Mucosa of descending colon (tissue), 3 donors: ENCODE measurements at regions not wholly inside any gene's neighbourhood (a gene's known extent, or its start where the extent isn't known, plus 50 kb on each side); places are given as distances from the start of the nearest gene placed in this dataset.

Source experiments
- ATAC-seq: fragments of 200-7000 bp; cut with Tn5 transposase; one replicate; pipeline ENCODE4 v1.9.1; 2020; ENCODE audit warnings: mild to moderate bottlenecking, moderate library complexity
- DNase-seq, 3 donors: peaks; one replicate each; pipeline ENCODE4 v3.0.0-alpha.2; 2020
- H3K36me3 ChIP-seq: fragments of 200-600 bp; one replicate; pipeline ENCODE4 v1.8.0; 2021; ENCODE audit warnings: low read depth, mild to moderate bottlenecking
- H3K4me1 ChIP-seq: fragments of 200-600 bp; one replicate; pipeline ENCODE4 v1.8.0; 2021; ENCODE audit warnings: low read depth, mild to moderate bottlenecking
- H3K4me3 ChIP-seq: fragments of 200-600 bp; one replicate; pipeline ENCODE4 v1.8.0; 2021; ENCODE audit warnings: mild to moderate bottlenecking
- H3K9me3 ChIP-seq: fragments of 200-600 bp; one replicate; pipeline ENCODE4 v1.8.0; 2021; ENCODE audit warnings: mild to moderate bottlenecking
- intact Hi-C, 2 donors: fragments of 100-400 bp; cut with DNase I in 1 of 2; cut with micrococcal nuclease in 1 of 2; formaldehyde crosslinking; loops; one replicate each; pipeline versions ENCODE4 v1.11.0 to v1.11.1; 2022; cut with DNase I, micrococcal nuclease
- TF ChIP-seq, protein P1 (sequence below): fragments of 200-600 bp; IDR thresholded peaks from one replicate; pipeline ENCODE4 v1.8.0; 2022; ENCODE audit warnings: antibody characterized with exemption, mild to moderate bottlenecking
- donor health status: DM: no; HTN: no; CAD: no; lungs with moderate emphysema.
- donor health status: DM: no; HTN: no; CAD: no.
- donor health status: DM: no; HTN: yes; CAD: no.

DNA sequence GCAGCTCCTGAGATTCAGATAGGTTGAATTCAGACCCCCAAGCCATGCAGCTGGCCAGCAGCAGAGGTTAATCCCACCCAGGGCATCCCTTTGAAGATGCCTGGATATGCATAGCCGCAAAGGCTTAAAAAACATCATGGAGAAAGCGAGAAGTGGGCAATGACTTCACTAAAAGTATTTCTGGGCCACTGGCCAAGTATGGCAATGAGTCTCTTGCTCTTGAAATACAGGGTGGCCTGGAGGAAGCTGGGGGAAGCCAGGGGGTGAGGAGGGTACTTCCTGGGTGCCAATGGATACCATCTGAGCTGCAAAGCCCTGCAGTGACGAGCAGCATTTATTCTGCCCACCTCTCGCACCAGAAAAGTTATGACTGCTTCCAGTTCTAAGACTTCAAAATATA is 539.3 kb upstream of the TBX3 start:
- Histone ChIP-seq H3K4me3 (no peak overlapping the region), H3K4me1 (no peaks in the 10 kb centered on the region), H3K36me3 (no peaks in the 10 kb centered on the region), H3K9me3 (no peaks in the 10 kb centered on the region)
- intact Hi-C loops, result no loop called here
- DNase-seq (no peak), ATAC-seq (no peak)
- TF ChIP-seq, protein P1, sequence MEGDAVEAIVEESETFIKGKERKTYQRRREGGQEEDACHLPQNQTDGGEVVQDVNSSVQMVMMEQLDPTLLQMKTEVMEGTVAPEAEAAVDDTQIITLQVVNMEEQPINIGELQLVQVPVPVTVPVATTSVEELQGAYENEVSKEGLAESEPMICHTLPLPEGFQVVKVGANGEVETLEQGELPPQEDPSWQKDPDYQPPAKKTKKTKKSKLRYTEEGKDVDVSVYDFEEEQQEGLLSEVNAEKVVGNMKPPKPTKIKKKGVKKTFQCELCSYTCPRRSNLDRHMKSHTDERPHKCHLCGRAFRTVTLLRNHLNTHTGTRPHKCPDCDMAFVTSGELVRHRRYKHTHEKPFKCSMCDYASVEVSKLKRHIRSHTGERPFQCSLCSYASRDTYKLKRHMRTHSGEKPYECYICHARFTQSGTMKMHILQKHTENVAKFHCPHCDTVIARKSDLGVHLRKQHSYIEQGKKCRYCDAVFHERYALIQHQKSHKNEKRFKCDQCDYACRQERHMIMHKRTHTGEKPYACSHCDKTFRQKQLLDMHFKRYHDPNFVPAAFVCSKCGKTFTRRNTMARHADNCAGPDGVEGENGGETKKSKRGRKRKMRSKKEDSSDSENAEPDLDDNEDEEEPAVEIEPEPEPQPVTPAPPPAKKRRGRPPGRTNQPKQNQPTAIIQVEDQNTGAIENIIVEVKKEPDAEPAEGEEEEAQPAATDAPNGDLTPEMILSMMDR, result no peak

DNA sequence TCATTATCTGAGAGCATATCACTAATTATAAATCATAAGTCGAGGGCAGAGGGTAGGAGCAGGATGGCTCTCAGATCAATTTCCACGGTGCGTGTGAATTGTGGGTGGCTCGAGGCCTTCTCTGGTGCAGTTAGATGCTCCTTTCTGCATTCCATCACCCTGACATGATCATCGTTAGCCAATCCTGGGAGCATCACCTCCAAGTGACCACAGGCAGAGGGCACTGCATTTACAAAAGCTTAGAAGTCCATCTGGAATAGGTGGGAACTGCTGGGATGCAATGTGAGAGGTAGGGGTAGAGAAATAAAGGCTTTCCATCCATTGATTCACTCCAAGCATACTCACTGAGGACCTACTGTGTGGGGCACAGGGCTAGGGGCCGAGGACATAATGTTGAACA is 538.2 kb upstream of the TBX3 start:
- intact Hi-C loops, result no loop called here
- TF ChIP-seq, protein P1, result no peak

DNA sequence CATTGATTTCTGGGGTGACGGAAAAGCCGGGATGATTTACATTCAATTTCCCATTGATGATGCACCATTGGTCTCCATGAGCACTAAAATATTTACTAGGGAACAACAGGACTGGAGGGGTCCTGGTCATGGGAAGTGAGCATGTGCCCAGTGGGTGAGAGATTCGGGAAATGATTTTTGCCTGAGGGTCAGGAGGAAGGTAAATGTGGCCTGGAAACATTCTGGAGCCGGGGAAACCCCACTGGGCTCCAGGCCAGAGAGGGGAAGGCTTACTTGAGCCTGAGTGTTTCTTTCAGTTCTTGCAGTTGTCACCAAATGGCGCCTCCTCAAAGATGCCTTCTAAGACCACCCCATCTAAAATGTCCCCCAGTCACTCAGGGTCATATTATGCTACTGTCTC is 532.3 kb upstream of the TBX3 start:
- ATAC-seq, result no peak
- Histone ChIP-seq H3K4me1 (no peaks in the 10 kb centered on the region), H3K4me3 (no peak overlapping the region), H3K9me3 (no peaks in the 10 kb centered on the region), H3K36me3 (no peaks in the 10 kb centered on the region)
- intact Hi-C loops, result no loop called here
- DNase-seq, result no peak
- TF ChIP-seq, protein P1, result no peak

More for the DNA sequence above, 538.2 kb upstream of the TBX3 start:
- H3K9me3 ChIP-seq, result no peaks in the 10 kb centered on the region
- H3K4me1 ChIP-seq, result no peaks in the 10 kb centered on the region
- DNase-seq, result no peak
- H3K36me3 ChIP-seq, result no peaks in the 10 kb centered on the region
- no peak for ATAC-seq
- H3K4me3 ChIP-seq, result no peak overlapping the region

DNA sequence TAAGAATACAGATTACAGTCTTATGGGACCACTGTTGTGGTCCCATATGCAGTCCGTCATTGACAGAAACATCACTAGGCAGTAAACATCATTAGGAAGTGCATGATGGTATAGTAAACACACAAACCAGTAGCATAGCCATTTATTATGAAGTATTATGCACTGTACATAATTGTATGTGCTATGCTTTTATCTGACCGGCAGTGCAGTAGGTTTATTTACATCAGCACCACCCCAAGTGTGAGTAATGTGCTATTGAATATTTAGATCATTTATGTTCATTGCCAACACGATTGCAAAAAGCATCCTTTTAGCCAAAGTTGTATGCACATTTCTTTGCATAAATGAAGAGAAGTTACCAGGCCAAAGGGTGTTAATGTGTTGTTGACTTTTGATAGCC is 531.6 kb upstream of the TBX3 start:
- no peaks in the 10 kb centered on the region for H3K9me3 ChIP-seq
- TF ChIP-seq, protein P1, result no peak
- DNase-seq (no peak), ATAC-seq (no peak)
- H3K4me3 ChIP-seq, result no peak overlapping the region
- H3K4me1 ChIP-seq, result no peaks in the 10 kb centered on the region
- no peaks in the 10 kb centered on the region for H3K36me3 ChIP-seq
- intact Hi-C loops, result no loop called here

DNA sequence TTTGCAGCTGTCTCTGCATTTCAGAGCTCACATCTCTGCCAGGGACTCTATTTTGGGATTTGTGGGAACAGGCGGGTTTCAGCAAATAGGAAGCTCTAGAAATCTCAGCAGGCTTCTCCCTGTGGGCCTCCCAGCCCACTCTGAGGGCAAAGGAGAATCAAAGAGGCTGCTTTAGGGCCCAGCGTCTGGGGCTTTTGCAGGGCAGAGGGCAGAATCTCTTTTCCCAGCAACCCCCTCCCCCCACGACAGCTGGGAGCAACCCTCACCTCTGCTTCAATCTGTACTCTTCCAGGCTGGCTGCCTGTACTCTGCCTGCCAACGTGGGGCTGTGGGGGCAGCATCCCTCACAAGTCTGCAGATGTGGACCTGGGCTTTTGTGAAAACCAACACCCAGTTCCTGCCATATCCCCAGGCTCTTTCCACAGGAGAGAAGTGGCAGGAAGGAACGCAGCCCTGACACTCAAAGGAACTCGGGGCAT is 529.6 kb upstream of the TBX3 start:
- DNase-seq (no peak), ATAC-seq (no peak)
- no peaks in the 10 kb centered on the region for H3K36me3 ChIP-seq
- no peaks in the 10 kb centered on the region for H3K4me1 ChIP-seq
- no peak overlapping the region for H3K4me3 ChIP-seq
- TF ChIP-seq, protein P1, result no peak
- no peaks in the 10 kb centered on the region for H3K9me3 ChIP-seq
- intact Hi-C loops, result no loop called here

DNA sequence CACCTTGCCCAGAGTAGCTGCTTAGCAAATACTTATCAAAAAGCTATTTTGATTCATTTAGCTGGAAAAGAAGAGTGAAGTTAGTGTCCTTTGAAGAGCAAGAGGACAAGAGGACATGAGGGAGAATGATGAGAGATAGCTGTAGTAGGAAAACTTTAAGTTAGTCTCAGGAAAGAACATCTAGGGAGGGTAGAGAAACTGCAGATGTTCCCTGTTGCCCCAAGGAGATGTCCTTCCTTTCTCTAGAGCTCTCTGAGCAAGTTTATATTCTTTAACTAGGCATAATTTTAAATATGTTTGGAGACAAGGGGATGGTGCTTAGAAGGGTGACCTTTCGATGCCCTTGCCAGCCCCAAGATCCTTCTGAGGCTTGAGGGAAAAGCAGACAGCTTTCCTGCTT is 529.1 kb upstream of the TBX3 start:
- ATAC-seq (no peak), DNase-seq (no peak)
- Histone ChIP-seq H3K36me3 (no peaks in the 10 kb centered on the region), H3K4me3 (no peak overlapping the region), H3K4me1 (no peaks in the 10 kb centered on the region), H3K9me3 (no peaks in the 10 kb centered on the region)
- TF ChIP-seq, protein P1, result no peak
- intact Hi-C loops, result no loop called here
